NB4 (cell line): ENCODE measurements at regions not wholly inside any gene's neighbourhood (a gene's known extent, or its start where the extent isn't known, plus 50 kb on each side); places are given as distances from the start of the nearest gene placed in this dataset.

Experiments
- DNase-seq: peaks from one replicate; pipeline ENCODE4 v3.0.0; 2010; ENCODE audit warnings: low read depth
- H3K4me3 ChIP-seq: one replicate; pipeline ENCODE4 v1.5.1; 2011; ENCODE audit warnings: mild to moderate bottlenecking, low read depth, low read length, moderate library complexity
- CTCF ChIP-seq: IDR thresholded peaks from one replicate; pipeline ENCODE4 v1.5.1; 2012; ENCODE audit warnings: low read depth, low read length
- MAX ChIP-seq: IDR thresholded peaks from 2 replicates; pipeline ENCODE4 v1.6.1; 2011; ENCODE audit warnings: low read depth, low read length
- MYC ChIP-seq: IDR thresholded peaks from 2 replicates; pipeline ENCODE4 v1.6.1; 2011; ENCODE audit warnings: low read depth, low read length
- POLR2A ChIP-seq: IDR thresholded peaks from 2 replicates; pipeline ENCODE4 v1.6.1; 2011; ENCODE audit warnings: mild to moderate bottlenecking; ENCODE audit not compliant: insufficient read length; ENCODE audit errors: extremely low read depth

- no peak overlapping the region for H3K4me3 ChIP-seq
- TF ChIP-seq POLR2A (no peak), MAX (no peak), MYC (no peak), CTCF (no peak)
- no peak for DNase-seq
Observed at GRCh38 chr11:133715602-133716001, 129.7 kb downstream of the SPATA19 start.

GRCh38 chr11:133714471-133715375 is 130.6 kb downstream of the SPATA19 start:
- TF ChIP-seq POLR2A = no peak
- TF ChIP-seq MAX = no peak
- no peak for TF ChIP-seq MYC
- no peak for TF ChIP-seq CTCF
- no peak for DNase-seq
- no peak overlapping the region for H3K4me3 ChIP-seq

GRCh38 chr11:133713844-133714243 is 131.5 kb downstream of the SPATA19 start:
- no peak for DNase-seq
- H3K4me3 ChIP-seq = no peak overlapping the region
- TF ChIP-seq POLR2A (no peak), CTCF (no peak), MYC (no peak), MAX (no peak)

GRCh38 chr11:133713406-133713805 is 131.9 kb downstream of the SPATA19 start:
- H3K4me3 ChIP-seq = no peak overlapping the region
- no peak for DNase-seq
- TF ChIP-seq MYC (no peak), MAX (no peak), POLR2A (no peak), CTCF (no peak)

- H3K4me3 ChIP-seq = no peak overlapping the region
- TF ChIP-seq MYC (no peak), POLR2A (no peak), MAX (no peak), CTCF (no peak)
- DNase-seq = no peak
Observed at GRCh38 chr11:133712051-133712560, 133.2 kb downstream of the SPATA19 start.
